Adrenal gland (tissue), 5 donors: ENCODE measurements at regions not wholly inside any gene's neighbourhood (a gene's known extent, or its start where the extent isn't known, plus 50 kb on each side); places are given as distances from the start of the nearest gene placed in this dataset.

Experiments used
- POLR2A ChIP-seq, 2 donors: fragments of 450-650 bp; IDR thresholded peaks; one replicate each; pipeline ENCODE4 v1.6.1; 2017; ENCODE audit warnings: antibody characterized with exemption in 2 of 2, mild to moderate bottlenecking in 2 of 2, moderate library complexity in 1 of 2
- TF ChIP-seq, protein P1 (sequence below), 6 experiments: fragments of 450-650 bp in 4 of 6; fragments of 200-600 bp in 2 of 6; sonication (generic) in 1 of 6; IDR thresholded peaks; 1 replicate in 5 of 6; 2 replicates in 1 of 6; pipeline versions ENCODE4 v1.5.1 to v1.8.0; 2016 to 2021; ENCODE audit warnings: antibody characterized with exemption in 6 of 6, mild to moderate bottlenecking in 2 of 6, moderate library complexity in 1 of 6
- donor health status: DM: no; HTN: no; CAD: no.

DNA sequence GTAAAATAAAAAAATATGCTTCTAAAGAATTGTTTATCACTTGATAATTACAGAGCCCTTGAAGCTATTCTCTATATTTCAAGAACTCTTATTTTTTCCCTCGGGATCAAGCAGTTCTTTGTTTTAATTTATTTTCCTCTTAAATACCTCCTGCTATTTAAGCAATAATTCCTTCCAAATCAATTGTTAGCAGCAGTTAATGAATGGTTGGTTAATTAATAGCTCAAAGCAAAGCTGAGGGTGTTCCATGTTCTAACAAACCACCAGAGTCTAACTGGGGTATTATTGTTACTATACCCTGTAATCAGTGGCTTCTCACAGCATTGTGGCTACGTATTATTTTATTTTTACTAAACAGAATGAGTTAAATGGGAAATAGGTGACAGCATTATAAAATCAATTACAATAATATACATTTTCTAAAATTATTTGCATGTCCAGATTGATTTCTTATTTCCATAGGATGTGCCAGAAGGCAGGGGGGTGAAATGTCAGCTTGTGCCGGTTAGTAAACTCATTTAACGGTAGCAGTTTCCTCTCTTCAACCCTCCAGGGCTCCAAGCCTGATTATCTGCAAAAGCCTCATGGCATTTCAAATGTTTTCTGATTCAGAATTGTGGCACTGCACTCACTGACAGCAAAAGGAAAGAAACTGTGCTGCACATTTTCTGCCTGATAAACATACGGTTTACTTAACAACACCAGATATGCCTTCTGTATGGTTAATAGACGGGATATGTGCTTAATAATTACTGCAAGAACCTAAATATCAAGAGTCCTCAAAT, 286.9 kb upstream of the EMCN start:
- TF ChIP-seq, protein P1, sequence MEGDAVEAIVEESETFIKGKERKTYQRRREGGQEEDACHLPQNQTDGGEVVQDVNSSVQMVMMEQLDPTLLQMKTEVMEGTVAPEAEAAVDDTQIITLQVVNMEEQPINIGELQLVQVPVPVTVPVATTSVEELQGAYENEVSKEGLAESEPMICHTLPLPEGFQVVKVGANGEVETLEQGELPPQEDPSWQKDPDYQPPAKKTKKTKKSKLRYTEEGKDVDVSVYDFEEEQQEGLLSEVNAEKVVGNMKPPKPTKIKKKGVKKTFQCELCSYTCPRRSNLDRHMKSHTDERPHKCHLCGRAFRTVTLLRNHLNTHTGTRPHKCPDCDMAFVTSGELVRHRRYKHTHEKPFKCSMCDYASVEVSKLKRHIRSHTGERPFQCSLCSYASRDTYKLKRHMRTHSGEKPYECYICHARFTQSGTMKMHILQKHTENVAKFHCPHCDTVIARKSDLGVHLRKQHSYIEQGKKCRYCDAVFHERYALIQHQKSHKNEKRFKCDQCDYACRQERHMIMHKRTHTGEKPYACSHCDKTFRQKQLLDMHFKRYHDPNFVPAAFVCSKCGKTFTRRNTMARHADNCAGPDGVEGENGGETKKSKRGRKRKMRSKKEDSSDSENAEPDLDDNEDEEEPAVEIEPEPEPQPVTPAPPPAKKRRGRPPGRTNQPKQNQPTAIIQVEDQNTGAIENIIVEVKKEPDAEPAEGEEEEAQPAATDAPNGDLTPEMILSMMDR (IDR thresholded peaks at IDR 0.05) = no peak
- no peak for TF ChIP-seq POLR2A (IDR thresholded peaks at IDR 0.05)
